ENCODE measurements at regions not wholly inside any gene's neighbourhood (a gene's known extent, or its start where the extent isn't known, plus 50 kb on each side); places are given as distances from the start of the nearest gene placed in this dataset.

GRCh38 chr2:21774691-21775368 lies 651.1 kb downstream of the TDRD15 start:
- TF ChIP-seq CTCF (IDR thresholded peaks at IDR 0.05) (no peak), POLR2AphosphoS5 (IDR thresholded peaks at IDR 0.05; ENCODE audit: low read depth, low read length) (no peak), SIN3A (IDR thresholded peaks at IDR 0.05; ENCODE audit: borderline replicate concordance, insufficient read depth, low read depth, low read length) (no peak), REST (IDR thresholded peaks at IDR 0.05; ENCODE audit: insufficient read depth in 1 of 2, low read depth in 2 of 2, low read length in 1 of 2) (no peak)

All from Panc1 (cell line).